Activated T-helper 2 cell treated with anti-CD3 and anti-CD28 coated beads, Interferon-gamma antibody, Interleukin-2, Interleukin-4, amounts not matched to agents 10 μg/mL and 5 μg/mL and 100 μg/mL, durations not matched to agents 14 hours and 24 hours and 36 hours (primary cell): ENCODE measurements at regions not wholly inside any gene's neighbourhood (a gene's known extent, or its start where the extent isn't known, plus 50 kb on each side); places are given as distances from the start of the nearest gene placed in this dataset.

ENCODE experiments used
- DNase-seq: peaks from one replicate; pipeline ENCODE4 v3.0.0; 2021; ENCODE audit warnings: low spot score
- H3K27ac Mint-ChIP-seq: one replicate; pipeline ENCODE4 v1.8.0; 2021; ENCODE audit warnings: mixed read lengths
- H3K27me3 Mint-ChIP-seq: one replicate; pipeline ENCODE4 v1.8.0; 2021; ENCODE audit warnings: low read depth, mixed read lengths
- H3K36me3 Mint-ChIP-seq: one replicate; pipeline ENCODE4 v1.8.0; 2021; ENCODE audit warnings: low read depth, mixed read lengths
- H3K4me1 Mint-ChIP-seq: one replicate; pipeline ENCODE4 v1.8.0; 2021; ENCODE audit warnings: low read depth, mixed read lengths
- H3K4me3 Mint-ChIP-seq: one replicate; pipeline ENCODE4 v1.8.0; 2021; ENCODE audit warnings: low read depth, mild to moderate bottlenecking, moderate library complexity, mixed read lengths
- H3K9me3 Mint-ChIP-seq: one replicate; pipeline ENCODE4 v1.8.0; 2021; ENCODE audit warnings: mixed read lengths
- intact Hi-C: fragments of 100-400 bp; cut with micrococcal nuclease; formaldehyde crosslinking; loops from one replicate; pipeline ENCODE4 v1.15.1; 2023

GRCh38 chr2:82478641-82479040 is 1980.4 kb downstream of the SUCLG1 start:
- intact Hi-C loops: no loop called here
- no peaks in the 10 kb centered on the region for H3K4me1 Mint-ChIP-seq
- no peak for DNase-seq
- H3K27me3 Mint-ChIP-seq: no peaks in the 10 kb centered on the region
- no peak overlapping the region for H3K27ac Mint-ChIP-seq
- H3K4me3 Mint-ChIP-seq: no peak overlapping the region
- H3K9me3 Mint-ChIP-seq: peaks cover 31% of the 10 kb centered on the region
- H3K36me3 Mint-ChIP-seq: no peaks in the 10 kb centered on the region

GRCh38 chr2:82476094-82476493 is 1983.0 kb downstream of the SUCLG1 start:
- intact Hi-C loops: no loop called here
- H3K9me3 Mint-ChIP-seq: peaks cover 25% of the 10 kb centered on the region

GRCh38 chr2:82428251-82428650 is 2030.8 kb downstream of the SUCLG1 start:
- peaks cover 18% of the 10 kb centered on the region for H3K9me3 Mint-ChIP-seq
- H3K27me3 Mint-ChIP-seq: no peaks in the 10 kb centered on the region
- intact Hi-C loops: no loop called here
- no peak overlapping the region for H3K27ac Mint-ChIP-seq
- no peak overlapping the region for H3K4me3 Mint-ChIP-seq
- no peak for DNase-seq
- no peaks in the 10 kb centered on the region for H3K36me3 Mint-ChIP-seq
- no peaks in the 10 kb centered on the region for H3K4me1 Mint-ChIP-seq

More at GRCh38 chr2:82476094-82476493, 1983.0 kb downstream of the SUCLG1 start:
- H3K4me1 Mint-ChIP-seq: no peaks in the 10 kb centered on the region
- H3K27ac Mint-ChIP-seq: no peak overlapping the region
- no peaks in the 10 kb centered on the region for H3K27me3 Mint-ChIP-seq
- no peak for DNase-seq
- no peak overlapping the region for H3K4me3 Mint-ChIP-seq
- H3K36me3 Mint-ChIP-seq: no peaks in the 10 kb centered on the region

GRCh38 chr2:82412021-82412420 is 2047.1 kb downstream of the SUCLG1 start:
- intact Hi-C loops: no loop called here
- H3K4me3 Mint-ChIP-seq: no peak overlapping the region
- H3K27me3 Mint-ChIP-seq: no peaks in the 10 kb centered on the region
- no peak overlapping the region for H3K27ac Mint-ChIP-seq
- no peak for DNase-seq
- no peaks in the 10 kb centered on the region for H3K4me1 Mint-ChIP-seq
- no peaks in the 10 kb centered on the region for H3K36me3 Mint-ChIP-seq
- peaks cover 29% of the 10 kb centered on the region for H3K9me3 Mint-ChIP-seq

- H3K9me3 Mint-ChIP-seq: peaks cover 25% of the 10 kb centered on the region
- no peak for DNase-seq
- no peak overlapping the region for H3K4me3 Mint-ChIP-seq
- no peaks in the 10 kb centered on the region for H3K36me3 Mint-ChIP-seq
- no peak overlapping the region for H3K27ac Mint-ChIP-seq
- no peaks in the 10 kb centered on the region for H3K27me3 Mint-ChIP-seq
- intact Hi-C loops: no loop called here
- no peaks in the 10 kb centered on the region for H3K4me1 Mint-ChIP-seq
These were observed 2048.0 kb downstream of the SUCLG1 start for GRCh38 chr2:82411071-82411470.

GRCh38 chr2:82395531-82395930 is 2063.5 kb downstream of the SUCLG1 start:
- Mint-ChIP-seq H3K9me3 (peaks cover 32% of the 10 kb centered on the region), H3K27me3 (no peaks in the 10 kb centered on the region), H3K27ac (no peak overlapping the region), H3K4me3 (no peak overlapping the region), H3K4me1 (no peaks in the 10 kb centered on the region), H3K36me3 (no peaks in the 10 kb centered on the region)
- intact Hi-C loops: no loop called here
- DNase-seq: no peak

GRCh38 chr2:82391386-82391785 is 2067.7 kb downstream of the SUCLG1 start:
- intact Hi-C loops: no loop called here
- H3K36me3 Mint-ChIP-seq: no peaks in the 10 kb centered on the region
- H3K27me3 Mint-ChIP-seq: no peaks in the 10 kb centered on the region
- H3K4me3 Mint-ChIP-seq: no peak overlapping the region
- H3K27ac Mint-ChIP-seq: no peak overlapping the region
- H3K9me3 Mint-ChIP-seq: peaks cover 17% of the 10 kb centered on the region
- no peak for DNase-seq
- no peaks in the 10 kb centered on the region for H3K4me1 Mint-ChIP-seq

GRCh38 chr2:82355622-82356021 is 2051.1 kb upstream of the LRRTM1 start:
- Mint-ChIP-seq H3K4me1 (no peaks in the 10 kb centered on the region), H3K4me3 (no peak overlapping the region), H3K27ac (no peak overlapping the region), H3K36me3 (no peaks in the 10 kb centered on the region), H3K27me3 (no peaks in the 10 kb centered on the region), H3K9me3 (peaks cover 29% of the 10 kb centered on the region)
- DNase-seq: no peak
- intact Hi-C loops: no loop called here

GRCh38 chr2:82345910-82346309 is 2041.4 kb upstream of the LRRTM1 start:
- Mint-ChIP-seq H3K4me1 (no peaks in the 10 kb centered on the region), H3K27me3 (no peaks in the 10 kb centered on the region), H3K27ac (no peak overlapping the region), H3K4me3 (no peak overlapping the region), H3K9me3 (peaks cover 20% of the 10 kb centered on the region), H3K36me3 (no peaks in the 10 kb centered on the region)
- no peak for DNase-seq
- intact Hi-C loops: no loop called here

- H3K36me3 Mint-ChIP-seq: no peaks in the 10 kb centered on the region
- no peak overlapping the region for H3K27ac Mint-ChIP-seq
- H3K9me3 Mint-ChIP-seq: peaks cover 21% of the 10 kb centered on the region
- H3K4me3 Mint-ChIP-seq: no peak overlapping the region
- intact Hi-C loops: no loop called here
- H3K4me1 Mint-ChIP-seq: no peaks in the 10 kb centered on the region
- no peaks in the 10 kb centered on the region for H3K27me3 Mint-ChIP-seq
- no peak for DNase-seq
These were observed 2040.1 kb upstream of the LRRTM1 start for GRCh38 chr2:82344670-82345069.

GRCh38 chr2:82342356-82342755 is 2037.8 kb upstream of the LRRTM1 start:
- no peaks in the 10 kb centered on the region for H3K27me3 Mint-ChIP-seq
- no peak overlapping the region for H3K27ac Mint-ChIP-seq
- no peak for DNase-seq
- H3K36me3 Mint-ChIP-seq: no peaks in the 10 kb centered on the region
- intact Hi-C loops: no loop called here
- H3K9me3 Mint-ChIP-seq: peaks cover 21% of the 10 kb centered on the region
- no peak overlapping the region for H3K4me3 Mint-ChIP-seq
- H3K4me1 Mint-ChIP-seq: no peaks in the 10 kb centered on the region

GRCh38 chr2:82340578-82341053 is 2036.1 kb upstream of the LRRTM1 start:
- intact Hi-C loops: no loop called here
- DNase-seq: no peak
- H3K4me3 Mint-ChIP-seq: no peak overlapping the region
- peaks cover 20% of the 10 kb centered on the region for H3K9me3 Mint-ChIP-seq
- no peaks in the 10 kb centered on the region for H3K27me3 Mint-ChIP-seq
- H3K36me3 Mint-ChIP-seq: no peaks in the 10 kb centered on the region
- no peaks in the 10 kb centered on the region for H3K4me1 Mint-ChIP-seq
- H3K27ac Mint-ChIP-seq: no peak overlapping the region

GRCh38 chr2:82339805-82340204 is 2035.3 kb upstream of the LRRTM1 start:
- H3K27me3 Mint-ChIP-seq: no peaks in the 10 kb centered on the region
- H3K27ac Mint-ChIP-seq: no peak overlapping the region
- no peak overlapping the region for H3K4me3 Mint-ChIP-seq
- no peaks in the 10 kb centered on the region for H3K36me3 Mint-ChIP-seq
- DNase-seq: no peak
- no peaks in the 10 kb centered on the region for H3K4me1 Mint-ChIP-seq
- intact Hi-C loops: no loop called here
- peaks cover 18% of the 10 kb centered on the region for H3K9me3 Mint-ChIP-seq

- H3K27me3 Mint-ChIP-seq: no peaks in the 10 kb centered on the region
- no peak for DNase-seq
- H3K9me3 Mint-ChIP-seq: peaks cover 28% of the 10 kb centered on the region
- intact Hi-C loops: no loop called here
- H3K4me1 Mint-ChIP-seq: no peaks in the 10 kb centered on the region
- no peaks in the 10 kb centered on the region for H3K36me3 Mint-ChIP-seq
- no peak overlapping the region for H3K27ac Mint-ChIP-seq
- H3K4me3 Mint-ChIP-seq: no peak overlapping the region
These were observed 2029.1 kb upstream of the LRRTM1 start for GRCh38 chr2:82333697-82334096.
